Forelimb muscle (tissue), 1 donor: ENCODE measurements at regions not wholly inside any gene's neighbourhood (a gene's known extent, or its start where the extent isn't known, plus 50 kb on each side); places are given as distances from the start of the nearest gene placed in this dataset.

Experiments used
- DNase-seq: peaks from one replicate; pipeline ENCODE4 v3.0.0-alpha.2; 2013; ENCODE audit warnings: low read depth

- DNase-seq = no peak
These were observed 65.8 kb upstream of the CELF4 start for GRCh38 chr18:37631422-37631821.

GRCh38 chr18:37630334-37630733, 64.7 kb upstream of the CELF4 start:
- no peak for DNase-seq

- no peak for DNase-seq
These were observed 63.0 kb upstream of the CELF4 start for GRCh38 chr18:37628470-37629220.

GRCh38 chr18:37624318-37624717, 58.7 kb upstream of the CELF4 start:
- DNase-seq = no peak

GRCh38 chr18:37619964-37620363, 54.4 kb upstream of the CELF4 start:
- no peak for DNase-seq

- DNase-seq = no peak
These were observed 52.0 kb upstream of the CELF4 start for GRCh38 chr18:37617623-37618022.
